ENCODE measurements at regions not wholly inside any gene's neighbourhood (a gene's known extent, or its start where the extent isn't known, plus 50 kb on each side); places are given as distances from the start of the nearest gene placed in this dataset.

DNA sequence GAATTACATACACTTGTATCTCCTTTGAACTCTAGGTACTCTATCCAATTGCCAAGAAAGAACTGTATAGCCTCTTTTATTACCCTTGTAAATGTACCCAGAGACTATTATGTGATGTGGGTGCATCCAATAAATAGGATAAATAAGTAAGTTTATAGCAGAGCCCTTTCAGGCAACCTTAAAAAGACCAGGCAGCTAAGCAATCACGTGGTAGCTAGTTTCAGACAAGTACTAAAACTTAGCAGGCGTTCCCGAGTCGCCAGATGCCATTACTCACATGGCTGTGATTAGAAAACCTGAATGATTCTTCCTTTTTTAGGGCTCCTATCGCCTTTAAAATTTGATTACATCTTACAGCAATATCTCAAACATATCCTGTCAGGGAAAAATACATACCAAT is 1303.0 kb downstream of the EFNB2 start:
- TF ChIP-seq, protein P1, sequence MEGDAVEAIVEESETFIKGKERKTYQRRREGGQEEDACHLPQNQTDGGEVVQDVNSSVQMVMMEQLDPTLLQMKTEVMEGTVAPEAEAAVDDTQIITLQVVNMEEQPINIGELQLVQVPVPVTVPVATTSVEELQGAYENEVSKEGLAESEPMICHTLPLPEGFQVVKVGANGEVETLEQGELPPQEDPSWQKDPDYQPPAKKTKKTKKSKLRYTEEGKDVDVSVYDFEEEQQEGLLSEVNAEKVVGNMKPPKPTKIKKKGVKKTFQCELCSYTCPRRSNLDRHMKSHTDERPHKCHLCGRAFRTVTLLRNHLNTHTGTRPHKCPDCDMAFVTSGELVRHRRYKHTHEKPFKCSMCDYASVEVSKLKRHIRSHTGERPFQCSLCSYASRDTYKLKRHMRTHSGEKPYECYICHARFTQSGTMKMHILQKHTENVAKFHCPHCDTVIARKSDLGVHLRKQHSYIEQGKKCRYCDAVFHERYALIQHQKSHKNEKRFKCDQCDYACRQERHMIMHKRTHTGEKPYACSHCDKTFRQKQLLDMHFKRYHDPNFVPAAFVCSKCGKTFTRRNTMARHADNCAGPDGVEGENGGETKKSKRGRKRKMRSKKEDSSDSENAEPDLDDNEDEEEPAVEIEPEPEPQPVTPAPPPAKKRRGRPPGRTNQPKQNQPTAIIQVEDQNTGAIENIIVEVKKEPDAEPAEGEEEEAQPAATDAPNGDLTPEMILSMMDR (IDR thresholded peaks at IDR 0.05): no peak
- no peak for TF ChIP-seq POLR2A (IDR thresholded peaks at IDR 0.05)
